ENCODE measurements at regions not wholly inside any gene's neighbourhood (a gene's known extent, or its start where the extent isn't known, plus 50 kb on each side); places are given as distances from the start of the nearest gene placed in this dataset.
"Not testable (repeated sequence)": the region's sequence is repeated elsewhere in the genome, so short reads cannot be mapped to it uniquely, and the experiment has no call there.

GRCh38 chr15:87557881-87558280 lies 698.7 kb downstream of the NTRK3 start:
- TF ChIP-seq CTCF (IDR thresholded peaks at IDR 0.05; ENCODE audit: insufficient read depth, low read length), result no peak
- peak; percentile 38 for DNase-seq (ENCODE audit: low read depth)

GRCh38 chr15:87556886-87557285 lies 699.7 kb downstream of the NTRK3 start:
- TF ChIP-seq CTCF (IDR thresholded peaks at IDR 0.05; ENCODE audit: insufficient read depth, low read length), result no peak
- no peak overlapping the region for H3K4me3 ChIP-seq (ENCODE audit: low read depth, low read length)
- no peak for DNase-seq (ENCODE audit: low read depth)

More at GRCh38 chr15:87557881-87558280, 698.7 kb downstream of the NTRK3 start:
- no peak overlapping the region for H3K4me3 ChIP-seq (ENCODE audit: low read depth, low read length)

- H3K4me3 ChIP-seq (ENCODE audit: low read depth, low read length), result no peak overlapping the region
- DNase-seq (ENCODE audit: low read depth), result no peak
- no peak for TF ChIP-seq CTCF (IDR thresholded peaks at IDR 0.05; ENCODE audit: insufficient read depth, low read length)
These were observed 706.7 kb downstream of the NTRK3 start for GRCh38 chr15:87549860-87550259.

GRCh38 chr15:87549296-87549695 lies 707.2 kb downstream of the NTRK3 start:
- no peak overlapping the region for H3K4me3 ChIP-seq (ENCODE audit: low read depth, low read length)
- DNase-seq (ENCODE audit: low read depth), result no peak
- TF ChIP-seq CTCF (IDR thresholded peaks at IDR 0.05; ENCODE audit: insufficient read depth, low read length), result no peak

- not testable (repeated sequence) for H3K4me3 ChIP-seq (ENCODE audit: low read depth, low read length); DNase-seq (ENCODE audit: low read depth)
These were observed 707.9 kb downstream of the NTRK3 start for GRCh38 chr15:87548590-87548989.

- no peak overlapping the region for H3K4me3 ChIP-seq (ENCODE audit: low read depth, low read length)
- no peak for TF ChIP-seq CTCF (IDR thresholded peaks at IDR 0.05; ENCODE audit: insufficient read depth, low read length)
- peak; percentile 97 for DNase-seq (ENCODE audit: low read depth)
These were observed 708.9 kb downstream of the NTRK3 start for GRCh38 chr15:87547470-87548181.

- no peak for DNase-seq (ENCODE audit: low read depth)
- H3K4me3 ChIP-seq (ENCODE audit: low read depth, low read length), result no peak overlapping the region
- no peak for TF ChIP-seq CTCF (IDR thresholded peaks at IDR 0.05; ENCODE audit: insufficient read depth, low read length)
These were observed 718.2 kb downstream of the NTRK3 start for GRCh38 chr15:87538327-87538834.

All from fibroblast of the aortic adventitia (primary cell).